Neuronal stem cell (in vitro differentiated cells): ENCODE measurements at regions not wholly inside any gene's neighbourhood (a gene's known extent, or its start where the extent isn't known, plus 50 kb on each side); places are given as distances from the start of the nearest gene placed in this dataset.

Experiments used
- DNase-seq: peaks from one replicate; pipeline ENCODE4 v3.0.0-alpha.2; 2013; ENCODE audit warnings: low spot score
- H2AFZ ChIP-seq: one replicate; pipeline ENCODE4 v1.6.1; 2013; ENCODE audit warnings: mild to moderate bottlenecking, low read length, inconsistent platforms
- H2AK5ac ChIP-seq: 2 replicates; pipeline ENCODE4 v1.6.1; 2013; ENCODE audit warnings: low read depth, mild to moderate bottlenecking, inconsistent platforms, low read length, moderate library complexity, mixed read lengths
- H2BK120ac ChIP-seq: 2 replicates; pipeline ENCODE4 v1.6.1; 2013; ENCODE audit warnings: low read depth, mild to moderate bottlenecking, inconsistent platforms, low read length, moderate library complexity, mixed read lengths
- H2BK12ac ChIP-seq: one replicate; pipeline ENCODE4 v1.6.1; 2013; ENCODE audit warnings: low read length, inconsistent platforms
- H2BK15ac ChIP-seq: 2 replicates; pipeline ENCODE4 v1.6.1; 2013; ENCODE audit warnings: mild to moderate bottlenecking, low read length, inconsistent platforms, mixed read lengths
- H2BK5ac ChIP-seq: one replicate; pipeline ENCODE4 v1.6.1; 2013; ENCODE audit warnings: inconsistent platforms, mild to moderate bottlenecking, low read length, moderate library complexity
- H3K14ac ChIP-seq: one replicate; pipeline ENCODE4 v1.6.1; 2013; ENCODE audit warnings: low read length, inconsistent platforms
- H3K18ac ChIP-seq: 2 replicates; pipeline ENCODE4 v1.6.1; 2013; ENCODE audit warnings: low read length, inconsistent platforms
- H3K23ac ChIP-seq: 2 replicates; pipeline ENCODE4 v1.6.1; 2013; ENCODE audit warnings: low read depth, mild to moderate bottlenecking, mixed read lengths, low read length, inconsistent platforms; ENCODE audit not compliant: poor library complexity
- H3K27ac ChIP-seq: replicated peaks from 3 replicates; pipeline ENCODE4 v1.5.1; 2013; ENCODE audit warnings: low read length, inconsistent platforms
- H3K27me3 ChIP-seq, 3 experiments: 2 replicates each; pipeline ENCODE4 v1.6.1; 2013; ENCODE audit warnings: low read length in 3 of 3, mild to moderate bottlenecking in 2 of 3, inconsistent platforms in 1 of 3, low read depth in 1 of 3, mixed read lengths in 1 of 3, moderate library complexity in 1 of 3; ENCODE audit not compliant: control insufficient read depth in 3 of 3, insufficient read depth in 3 of 3
- H3K36me3 ChIP-seq, 2 donors: replicated peaks in 1 of 2; 2 replicates each; pipeline ENCODE4 v1.6.1; 2013; ENCODE audit warnings: low read length in 2 of 2; ENCODE audit not compliant: control insufficient read depth in 2 of 2, insufficient read depth in 2 of 2
- H3K4ac ChIP-seq: 2 replicates; pipeline ENCODE4 v1.6.1; 2013; ENCODE audit warnings: inconsistent platforms, mild to moderate bottlenecking, low read length, moderate library complexity
- H3K4me1 ChIP-seq, 2 donors: 1 replicate in 1 of 2; 2 replicates in 1 of 2; pipeline ENCODE4 v1.6.1; 2013; ENCODE audit warnings: low read length in 2 of 2, low read depth in 1 of 2; ENCODE audit not compliant: control insufficient read depth in 2 of 2, insufficient read depth in 1 of 2
- H3K4me2 ChIP-seq: one replicate; pipeline ENCODE4 v1.6.1; 2013; ENCODE audit warnings: mild to moderate bottlenecking, low read length, inconsistent platforms; ENCODE audit not compliant: insufficient read depth, poor library complexity, severe bottlenecking
- H3K4me3 ChIP-seq, 2 donors: 2 replicates each; pipeline ENCODE4 v1.5.1; 2013; ENCODE audit warnings: low read length in 2 of 2, mild to moderate bottlenecking in 2 of 2, inconsistent platforms in 1 of 2, moderate library complexity in 1 of 2
- H3K79me1 ChIP-seq: one replicate; pipeline ENCODE4 v1.6.1; 2013; ENCODE audit warnings: low read depth, mild to moderate bottlenecking, inconsistent platforms, low read length, moderate library complexity
- H3K9ac ChIP-seq: one replicate; pipeline ENCODE4 v1.6.1; 2013; ENCODE audit warnings: mild to moderate bottlenecking, low read depth, low read length, inconsistent platforms; ENCODE audit not compliant: poor library complexity
- H3K9me3 ChIP-seq, 2 donors: replicated peaks in 1 of 2; 2 replicates each; pipeline versions ENCODE3 to v1.6.1; 2013; ENCODE audit warnings: low read length in 2 of 2, mild to moderate bottlenecking in 2 of 2, inconsistent platforms in 1 of 2, low read depth in 1 of 2, mixed read lengths in 1 of 2, moderate library complexity in 1 of 2; ENCODE audit not compliant: control insufficient read depth in 2 of 2, insufficient read depth in 1 of 2
- H4K8ac ChIP-seq: one replicate; pipeline ENCODE4 v1.6.1; 2013; ENCODE audit warnings: low read depth, mild to moderate bottlenecking, inconsistent platforms, low read length, moderate library complexity
- H4K91ac ChIP-seq: one replicate; pipeline ENCODE4 v1.6.1; 2013; ENCODE audit warnings: low read length, low read depth, mild to moderate bottlenecking, inconsistent platforms; ENCODE audit not compliant: poor library complexity
- WGBS, 2 donors: extraction: QIAGEN DNeasy Blood & Tissue Kit; methylation state at CpG; one replicate each; pipeline ENCODE4 v1.1.7; 2013; ENCODE audit warnings: missing lambda C conversion rate in 2 of 2, mixed read lengths in 1 of 2; ENCODE audit not compliant: insufficient read length in 2 of 2, insufficient replicate concordance in 1 of 2; ENCODE audit errors: extremely low coverage in 2 of 2; 5-methylcytosine and 5-hydroxymethylcytosine counted together

DNA sequence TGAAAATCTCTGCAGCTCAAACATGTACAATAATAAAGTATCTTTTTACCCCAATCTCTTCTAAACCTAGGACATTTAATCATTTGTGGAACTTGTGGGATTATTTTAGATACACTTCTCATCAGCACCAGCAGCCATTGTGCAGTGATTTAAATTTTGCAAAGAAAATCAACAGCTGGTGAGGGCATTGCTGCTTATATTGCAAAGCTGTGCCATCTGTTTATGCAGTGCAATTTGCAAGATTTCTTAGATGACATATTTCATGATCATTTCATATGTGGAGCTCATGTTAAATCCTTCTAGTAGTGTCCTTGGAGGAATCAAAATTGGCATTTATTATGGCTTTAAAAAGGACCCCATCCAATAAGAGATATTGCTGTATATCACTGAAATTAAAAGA, 320.7 kb downstream of the BTG1 start:
- H2BK15ac ChIP-seq: no peak overlapping the region

DNA sequence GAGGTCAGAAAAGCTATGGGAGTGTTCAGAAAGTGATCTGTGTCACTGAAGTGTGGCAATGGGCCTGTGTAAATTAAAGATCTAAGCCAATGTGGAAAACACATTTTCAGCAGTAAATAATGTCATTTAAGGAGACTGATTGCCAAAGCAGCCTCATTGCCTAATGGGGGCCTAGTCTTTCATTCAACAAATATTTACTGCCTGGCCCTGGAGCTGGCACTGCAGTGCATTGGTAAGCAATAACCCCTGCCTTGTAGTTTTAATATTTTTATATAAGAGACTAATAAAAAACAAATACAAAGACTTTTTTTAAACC, 326.6 kb downstream of the BTG1 start:
- H2BK120ac ChIP-seq: no peak overlapping the region
- no peak overlapping the region for H4K8ac ChIP-seq
- H3K18ac ChIP-seq: no peak overlapping the region
- H3K27ac ChIP-seq: no peak overlapping the region
- no peak overlapping the region for H3K4me2 ChIP-seq
- no peaks in the 10 kb centered on the region for H3K9me3 ChIP-seq
- DNase-seq: no peak
- H2BK5ac ChIP-seq: no peak overlapping the region
- no peak overlapping the region for H2BK15ac ChIP-seq
- no peak overlapping the region for H3K14ac ChIP-seq
- no peak overlapping the region for H3K4ac ChIP-seq
- H3K36me3 ChIP-seq: no peaks in the 10 kb centered on the region
- no peak overlapping the region for H3K4me3 ChIP-seq
- no peak overlapping the region for H2BK12ac ChIP-seq
- no peaks in the 10 kb centered on the region for H3K27me3 ChIP-seq
- no peaks in the 10 kb centered on the region for H3K79me1 ChIP-seq
- H3K4me1 ChIP-seq: peaks cover 6 to 14% of the 10 kb centered on the region in 2 donors
- no peak overlapping the region for H3K23ac ChIP-seq
- peak overlapping the region; percentile 48 for H2AFZ ChIP-seq
- H4K91ac ChIP-seq: no peak overlapping the region
- H3K9ac ChIP-seq: no peak overlapping the region
- no peak overlapping the region for H2AK5ac ChIP-seq

More for the DNA sequence above, 320.7 kb downstream of the BTG1 start:
- no peak overlapping the region for H3K18ac ChIP-seq
- no peak overlapping the region for H3K27ac ChIP-seq
- H3K4me3 ChIP-seq: no peak overlapping the region
- H3K4me1 ChIP-seq: peaks cover 3 to 5% of the 10 kb centered on the region in 2 donors
- no peak overlapping the region for H4K8ac ChIP-seq
- peaks cover 0 to 2% of the 10 kb centered on the region in 2 donors for H3K9me3 ChIP-seq
- H2AK5ac ChIP-seq: no peak overlapping the region
- H2BK5ac ChIP-seq: no peak overlapping the region
- no peaks in the 10 kb centered on the region for H3K36me3 ChIP-seq
- H2AFZ ChIP-seq: no peak overlapping the region
- no peak overlapping the region for H4K91ac ChIP-seq
- no peak overlapping the region for H3K4me2 ChIP-seq
- H3K79me1 ChIP-seq: no peaks in the 10 kb centered on the region
- H3K27me3 ChIP-seq: no peaks in the 10 kb centered on the region
- H2BK120ac ChIP-seq: no peak overlapping the region
- H3K23ac ChIP-seq: no peak overlapping the region
- H3K9ac ChIP-seq: no peak overlapping the region
- H3K14ac ChIP-seq: no peak overlapping the region
- no peak overlapping the region for H3K4ac ChIP-seq
- DNase-seq: no peak
- H2BK12ac ChIP-seq: no peak overlapping the region

GRCh38 chr12:91818227-91819131, 327.2 kb downstream of the BTG1 start:
- Histone ChIP-seq H3K18ac (no peak overlapping the region), H4K8ac (no peak overlapping the region), H3K27me3 (no peaks in the 10 kb centered on the region), H3K36me3 (no peaks in the 10 kb centered on the region), H4K91ac (no peak overlapping the region), H3K4ac (no peak overlapping the region), H2AFZ (peak overlapping the region; percentile 48), H3K9me3 (no peaks in the 10 kb centered on the region), H3K79me1 (no peaks in the 10 kb centered on the region), H3K14ac (no peak overlapping the region), H3K4me3 (no peak overlapping the region), H3K23ac (no peak overlapping the region), H2BK15ac (no peak overlapping the region), H3K4me1 (peaks cover 5 to 14% of the 10 kb centered on the region in 2 donors), H2BK120ac (no peak overlapping the region), H2BK5ac (no peak overlapping the region), H2BK12ac (no peak overlapping the region), H2AK5ac (no peak overlapping the region), H3K27ac (no peak overlapping the region), H3K4me2 (no peak overlapping the region), H3K9ac (no peak overlapping the region)
- DNase-seq: peak; percentile 15
- WGBS, 2 donors: no CpG with 5 or more reads among the region's 2 CpGs

DNA sequence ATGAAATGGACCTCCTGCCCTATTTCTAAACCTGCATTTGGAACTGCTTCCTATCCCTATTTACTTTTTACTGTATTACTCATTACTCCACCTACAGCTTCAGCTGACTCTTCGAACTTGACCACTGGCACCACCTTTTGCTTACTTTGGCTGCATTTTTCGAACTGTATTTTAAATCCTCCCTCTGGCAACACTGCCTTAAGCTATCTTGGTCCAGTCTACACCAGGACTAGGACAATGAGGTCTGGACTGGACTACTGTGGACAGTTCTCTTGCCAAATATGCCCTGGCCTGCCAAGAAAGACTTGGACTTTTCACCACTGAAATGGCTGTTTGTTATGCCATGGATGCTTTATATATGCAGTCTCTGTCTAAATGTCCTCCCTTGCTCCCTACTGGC, 328.1 kb downstream of the BTG1 start:
- no peaks in the 10 kb centered on the region for H3K36me3 ChIP-seq
- H2BK15ac ChIP-seq: no peak overlapping the region
- H3K23ac ChIP-seq: no peak overlapping the region
- no peak overlapping the region for H3K9ac ChIP-seq
- no peaks in the 10 kb centered on the region for H3K79me1 ChIP-seq
- no peaks in the 10 kb centered on the region for H3K27me3 ChIP-seq
- H2BK12ac ChIP-seq: no peak overlapping the region
- H3K18ac ChIP-seq: no peak overlapping the region
- peaks cover 5 to 14% of the 10 kb centered on the region in 2 donors for H3K4me1 ChIP-seq
- no peak overlapping the region for H2AK5ac ChIP-seq
- no peak overlapping the region for H3K14ac ChIP-seq
- DNase-seq: no peak
- H3K4me3 ChIP-seq: no peak overlapping the region
- H2BK5ac ChIP-seq: no peak overlapping the region
- no peak overlapping the region for H3K27ac ChIP-seq
- H3K4ac ChIP-seq: no peak overlapping the region
- H2BK120ac ChIP-seq: no peak overlapping the region
- no peak overlapping the region for H4K91ac ChIP-seq
- no peaks in the 10 kb centered on the region for H3K9me3 ChIP-seq
- no peak overlapping the region for H4K8ac ChIP-seq
- no peak overlapping the region for H3K4me2 ChIP-seq
- H2AFZ ChIP-seq: no peak overlapping the region
- no CpG with 5 or more reads among the region's 2 CpGs for WGBS, 2 donors
